H9 (cell line): ENCODE measurements at regions not wholly inside any gene's neighbourhood (a gene's known extent, or its start where the extent isn't known, plus 50 kb on each side); places are given as distances from the start of the nearest gene placed in this dataset.

Experiments
- DNase-seq: peaks from one replicate; pipeline ENCODE4 v3.0.0-alpha.2; 2017
- H2AFZ ChIP-seq: one replicate; pipeline ENCODE4 v1.6.1; 2013; ENCODE audit warnings: mild to moderate bottlenecking, low read length, control low read depth, moderate library complexity
- H2AK5ac ChIP-seq: 2 replicates; pipeline ENCODE4 v1.6.1; 2013; ENCODE audit warnings: low read length, control low read depth, mixed read lengths; ENCODE audit not compliant: insufficient read length
- H2BK120ac ChIP-seq: one replicate; pipeline ENCODE4 v1.6.1; 2013; ENCODE audit warnings: low read depth, mild to moderate bottlenecking, low read length, control low read depth, inconsistent platforms; ENCODE audit not compliant: poor library complexity, severe bottlenecking
- H2BK12ac ChIP-seq: 2 replicates; pipeline ENCODE4 v1.6.1; 2013; ENCODE audit warnings: low read length, control low read depth, mixed read lengths, low read depth; ENCODE audit not compliant: insufficient read length
- H2BK15ac ChIP-seq: 2 replicates; pipeline ENCODE4 v1.6.1; 2013; ENCODE audit warnings: low read depth, low read length, control low read depth
- H2BK20ac ChIP-seq: one replicate; pipeline ENCODE4 v1.6.1; 2013; ENCODE audit warnings: low read depth, mild to moderate bottlenecking, low read length, control low read depth, inconsistent platforms; ENCODE audit not compliant: poor library complexity, severe bottlenecking
- H2BK5ac ChIP-seq: 2 replicates; pipeline ENCODE4 v1.6.1; 2013; ENCODE audit warnings: low read length, control low read depth, mixed read lengths; ENCODE audit not compliant: insufficient read length
- H3K14ac ChIP-seq: 2 replicates; pipeline ENCODE4 v1.6.1; 2013; ENCODE audit warnings: low read length, control low read depth; ENCODE audit not compliant: insufficient read depth
- H3K18ac ChIP-seq: 2 replicates; pipeline ENCODE4 v1.6.1; 2013; ENCODE audit warnings: low read depth, mild to moderate bottlenecking, mixed read lengths, low read length, control low read depth; ENCODE audit not compliant: insufficient read length
- H3K23ac ChIP-seq: 2 replicates; pipeline ENCODE4 v1.6.1; 2013; ENCODE audit warnings: low read length, control low read depth, mixed read lengths, low read depth; ENCODE audit not compliant: insufficient read length
- H3K23me2 ChIP-seq: 2 replicates; pipeline ENCODE4 v1.6.1; 2013; ENCODE audit warnings: low read depth, mild to moderate bottlenecking, mixed read lengths, low read length, control low read depth; ENCODE audit not compliant: insufficient read length, poor library complexity, severe bottlenecking
- H3K27ac ChIP-seq: 2 replicates; pipeline ENCODE4 v1.5.1; 2013; ENCODE audit warnings: low read length, control low read depth, mixed read lengths, low read depth; ENCODE audit not compliant: insufficient read length
- H3K27me3 ChIP-seq: 2 replicates; pipeline ENCODE4 v1.6.1; 2013; ENCODE audit warnings: low read length, control low read depth, inconsistent platforms; ENCODE audit not compliant: insufficient read depth
- H3K4ac ChIP-seq: 2 replicates; pipeline ENCODE4 v1.6.1; 2013; ENCODE audit warnings: low read depth, mild to moderate bottlenecking, control low read depth, inconsistent platforms, low read length, moderate library complexity
- H3K4me1 ChIP-seq: 2 replicates; pipeline ENCODE4 v1.6.1; 2013; ENCODE audit warnings: low read length, control low read depth, inconsistent platforms; ENCODE audit not compliant: insufficient read depth
- H3K4me2 ChIP-seq: 2 replicates; pipeline ENCODE4 v1.6.1; 2013; ENCODE audit warnings: low read length, control low read depth, mixed read lengths; ENCODE audit not compliant: insufficient read length, insufficient read depth
- H3K56ac ChIP-seq: 2 replicates; pipeline ENCODE4 v1.6.1; 2013; ENCODE audit warnings: low read depth, mild to moderate bottlenecking, mixed read lengths, low read length, control low read depth; ENCODE audit not compliant: insufficient read length
- H3K79me1 ChIP-seq: 2 replicates; pipeline ENCODE4 v1.6.1; 2013; ENCODE audit warnings: low read depth, mild to moderate bottlenecking, moderate library complexity, low read length, control low read depth, inconsistent platforms; ENCODE audit not compliant: insufficient read depth, poor library complexity, severe bottlenecking
- H3K79me2 ChIP-seq: 2 replicates; pipeline ENCODE4 v1.6.1; 2013; ENCODE audit warnings: low read length, control low read depth, inconsistent platforms; ENCODE audit not compliant: insufficient read depth
- H3K9ac ChIP-seq: 2 replicates; pipeline ENCODE4 v1.6.1; 2013; ENCODE audit warnings: low read length, control low read depth, mixed read lengths; ENCODE audit not compliant: insufficient read length; ENCODE audit errors: extremely low read depth
- H3K9me3 ChIP-seq: one replicate; pipeline ENCODE4 v1.6.1; 2013; ENCODE audit warnings: low read depth, low read length, inconsistent platforms; ENCODE audit not compliant: control insufficient read depth
- H3T11ph ChIP-seq: one replicate; pipeline ENCODE4 v1.6.1; 2013; ENCODE audit warnings: mild to moderate bottlenecking, low read length, control low read depth, inconsistent platforms
- H4K20me1 ChIP-seq: one replicate; pipeline ENCODE4 v1.6.1; 2013; ENCODE audit not compliant: control insufficient read depth, insufficient read length, insufficient read depth
- H4K5ac ChIP-seq: 2 replicates; pipeline ENCODE4 v1.6.1; 2013; ENCODE audit warnings: low read depth, mild to moderate bottlenecking, mixed read lengths, low read length, control low read depth; ENCODE audit not compliant: insufficient read length
- H4K8ac ChIP-seq: replicated peaks from 2 replicates; pipeline ENCODE4 v1.6.1; 2013; ENCODE audit warnings: low read length, control low read depth, mixed read lengths, low read depth; ENCODE audit not compliant: insufficient read length
- H4K91ac ChIP-seq: 2 replicates; pipeline ENCODE4 v1.6.1; 2013; ENCODE audit warnings: low read depth, mild to moderate bottlenecking, moderate library complexity, mixed read lengths, low read length, control low read depth; ENCODE audit not compliant: insufficient read length
- H3K27ac Mint-ChIP-seq, 3 experiments: 2 replicates in 2 of 3; 3 replicates in 1 of 3; pipeline ENCODE4 v1.8.0; 2020 to 2021; ENCODE audit warnings: mixed read lengths in 3 of 3, mild to moderate bottlenecking in 1 of 3, moderate library complexity in 1 of 3
- H3K27me3 Mint-ChIP-seq: 2 replicates; pipeline ENCODE4 v1.8.0; 2021; ENCODE audit warnings: low read depth, mild to moderate bottlenecking, moderate library complexity, mixed read lengths
- H3K36me3 Mint-ChIP-seq, 3 experiments: 2 replicates in 2 of 3; 3 replicates in 1 of 3; pipeline ENCODE4 v1.8.0; 2020 to 2021; ENCODE audit warnings: low read depth in 3 of 3, mixed read lengths in 3 of 3; ENCODE audit not compliant: insufficient read depth in 1 of 3
- H3K4me1 Mint-ChIP-seq, 2 experiments: 2 replicates each; pipeline ENCODE4 v1.8.0; 2020; ENCODE audit warnings: mixed read lengths in 2 of 2
- H3K4me3 Mint-ChIP-seq, 2 experiments: 2 replicates in 1 of 2; 3 replicates in 1 of 2; pipeline ENCODE4 v1.8.0; 2020 to 2021; ENCODE audit warnings: mild to moderate bottlenecking in 2 of 2, mixed read lengths in 2 of 2, moderate library complexity in 1 of 2
- H3K9me3 Mint-ChIP-seq, 2 experiments: 2 replicates in 1 of 2; 3 replicates in 1 of 2; pipeline ENCODE4 v1.8.0; 2020; ENCODE audit warnings: mild to moderate bottlenecking in 2 of 2, mixed read lengths in 2 of 2, moderate library complexity in 1 of 2
- WGBS: extraction: QIAGEN DNeasy Blood & Tissue Kit; methylation state at CpG from one replicate; pipeline ENCODE4 v1.1.7; 2013; ENCODE audit warnings: missing lambda C conversion rate, low lambda C conversion rate, mixed read lengths; ENCODE audit not compliant: insufficient read length; ENCODE audit errors: extremely low coverage; 5-methylcytosine and 5-hydroxymethylcytosine counted together
- TF ChIP-seq, protein P1 (sequence below): fragments of 200-600 bp; sonication (generic); conservative IDR thresholded peaks from 3 replicates; pipeline ENCODE4 v1.8.0; 2021; ENCODE audit warnings: antibody characterized with exemption, mild to moderate bottlenecking

DNA sequence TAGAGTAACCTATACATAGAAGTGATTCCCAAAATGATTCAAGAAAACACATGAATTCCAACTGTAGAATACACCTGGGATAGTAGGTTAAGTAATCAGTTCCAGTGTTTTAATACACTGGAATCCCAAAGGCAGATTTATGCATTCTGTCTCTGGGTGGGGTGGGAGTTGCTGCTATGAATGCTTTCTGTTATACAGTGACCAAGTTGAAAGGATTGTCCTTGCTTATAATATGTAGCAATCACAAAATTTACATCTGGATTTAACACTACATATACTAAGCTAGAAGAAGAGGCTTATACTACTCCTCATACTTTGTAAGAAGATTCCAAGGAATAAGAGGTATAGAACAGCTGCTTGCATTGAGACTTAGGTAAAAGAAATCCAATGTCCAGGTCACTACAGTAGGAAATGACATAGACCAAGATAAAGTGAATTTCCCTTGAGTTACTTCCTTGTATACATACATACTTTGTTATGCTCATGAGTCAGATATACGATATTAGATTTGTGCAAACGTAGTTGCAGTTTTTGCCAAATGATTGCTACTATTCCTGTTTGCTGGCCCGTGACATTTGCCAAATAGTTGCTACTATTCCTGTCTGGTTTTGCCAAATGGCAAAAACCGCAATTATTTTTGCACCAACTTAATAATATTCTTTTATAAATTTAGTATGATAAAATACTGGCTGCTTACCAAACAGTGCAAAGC is 210.5 kb upstream of the DIAPH2 start:
- Mint-ChIP-seq H3K9me3 (no peaks in the 10 kb centered on the region), H3K36me3 (no peaks in the 10 kb centered on the region), H3K27me3 (no peaks in the 10 kb centered on the region), H3K4me3 (no peak overlapping the region), H3K27ac (no peak overlapping the region), H3K4me1 (no peaks in the 10 kb centered on the region)
- no peak overlapping the region for H3K4me2 ChIP-seq
- no peaks in the 10 kb centered on the region for H3K9me3 ChIP-seq
- no peak overlapping the region for H4K91ac ChIP-seq
- H3K79me2 ChIP-seq, result no peaks in the 10 kb centered on the region
- no peak overlapping the region for H2BK5ac ChIP-seq
- H3K23ac ChIP-seq, result no peak overlapping the region
- no CpG with 5 or more reads among the region's 4 CpGs for WGBS
- no peak overlapping the region for H3K9ac ChIP-seq
- H3K27ac ChIP-seq, result no peak overlapping the region
- no peak overlapping the region for H2AFZ ChIP-seq
- no peak for DNase-seq
- no peak overlapping the region for H2BK15ac ChIP-seq
- no peak overlapping the region for H3K18ac ChIP-seq
- H2BK120ac ChIP-seq, result no peak overlapping the region
- H2BK12ac ChIP-seq, result no peak overlapping the region
- no peaks in the 10 kb centered on the region for H3K4me1 ChIP-seq
- no peak overlapping the region for H3K4ac ChIP-seq
- H4K20me1 ChIP-seq, result no peaks in the 10 kb centered on the region
- no peak overlapping the region for H2BK20ac ChIP-seq
- H4K8ac ChIP-seq, result no peak overlapping the region
- no peaks in the 10 kb centered on the region for H3K27me3 ChIP-seq
- H3K56ac ChIP-seq, result no peak overlapping the region
- H3K79me1 ChIP-seq, result no peaks in the 10 kb centered on the region
- H3T11ph ChIP-seq, result no peak overlapping the region
- no peak overlapping the region for H2AK5ac ChIP-seq
- no peak overlapping the region for H3K14ac ChIP-seq
- H3K23me2 ChIP-seq, result no peaks in the 10 kb centered on the region
- TF ChIP-seq, protein P1, sequence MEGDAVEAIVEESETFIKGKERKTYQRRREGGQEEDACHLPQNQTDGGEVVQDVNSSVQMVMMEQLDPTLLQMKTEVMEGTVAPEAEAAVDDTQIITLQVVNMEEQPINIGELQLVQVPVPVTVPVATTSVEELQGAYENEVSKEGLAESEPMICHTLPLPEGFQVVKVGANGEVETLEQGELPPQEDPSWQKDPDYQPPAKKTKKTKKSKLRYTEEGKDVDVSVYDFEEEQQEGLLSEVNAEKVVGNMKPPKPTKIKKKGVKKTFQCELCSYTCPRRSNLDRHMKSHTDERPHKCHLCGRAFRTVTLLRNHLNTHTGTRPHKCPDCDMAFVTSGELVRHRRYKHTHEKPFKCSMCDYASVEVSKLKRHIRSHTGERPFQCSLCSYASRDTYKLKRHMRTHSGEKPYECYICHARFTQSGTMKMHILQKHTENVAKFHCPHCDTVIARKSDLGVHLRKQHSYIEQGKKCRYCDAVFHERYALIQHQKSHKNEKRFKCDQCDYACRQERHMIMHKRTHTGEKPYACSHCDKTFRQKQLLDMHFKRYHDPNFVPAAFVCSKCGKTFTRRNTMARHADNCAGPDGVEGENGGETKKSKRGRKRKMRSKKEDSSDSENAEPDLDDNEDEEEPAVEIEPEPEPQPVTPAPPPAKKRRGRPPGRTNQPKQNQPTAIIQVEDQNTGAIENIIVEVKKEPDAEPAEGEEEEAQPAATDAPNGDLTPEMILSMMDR, result no peak
- no peak overlapping the region for H4K5ac ChIP-seq
